ENCODE measurements at regions not wholly inside any gene's neighbourhood (a gene's known extent, or its start where the extent isn't known, plus 50 kb on each side); places are given as distances from the start of the nearest gene placed in this dataset.

- H3K9me3 Mint-ChIP-seq (ENCODE audit: unreplicated experiment) = peaks cover 13% of the 10 kb centered on the region
- no TSS peak for BruUV-seq (replicated peaks)
Measured at GRCh38 chr7:72476608-72477305, 64.6 kb upstream of the CALN1 start.

GRCh38 chr7:72467237-72467636, 55.1 kb upstream of the CALN1 start:
- BruUV-seq (replicated peaks) = no TSS peak
- peaks cover 32% of the 10 kb centered on the region for H3K27me3 Mint-ChIP-seq (ENCODE audit: insufficient read depth, unreplicated experiment)
- CTCF ChIA-PET = interaction anchor here (1.0 kb wide), 1 partner anchor 26 kb away, joined by 3 read pairs; no protein-coding TSS in a partner anchor
- intact Hi-C loops (cut with micrococcal nuclease) = no loop called here
- H3K4me3 Mint-ChIP-seq (ENCODE audit: unreplicated experiment) = no peak overlapping the region
- no peak for TF ChIP-seq CTCF (IDR thresholded peaks at IDR 0.05; ENCODE audit: unreplicated experiment)
- no peaks in the 10 kb centered on the region for H3K9me3 Mint-ChIP-seq (ENCODE audit: unreplicated experiment)
- POLR2A ChIA-PET = no interaction called here
- H3K36me3 Mint-ChIP-seq (ENCODE audit: insufficient read depth, unreplicated experiment) = no peaks in the 10 kb centered on the region
- H3K4me1 Mint-ChIP-seq (ENCODE audit: insufficient read depth, unreplicated experiment) = peaks cover 5% of the 10 kb centered on the region
- DNase-seq (ENCODE audit: unreplicated experiment) = no peak
- H3K27ac Mint-ChIP-seq (ENCODE audit: low read depth, unreplicated experiment) = no peak overlapping the region

More at GRCh38 chr7:72476608-72477305, 64.6 kb upstream of the CALN1 start:
- Mint-ChIP-seq H3K4me3 (ENCODE audit: unreplicated experiment) (no peak overlapping the region), H3K27ac (ENCODE audit: low read depth, unreplicated experiment) (no peak overlapping the region), H3K36me3 (ENCODE audit: insufficient read depth, unreplicated experiment) (no peaks in the 10 kb centered on the region), H3K4me1 (ENCODE audit: insufficient read depth, unreplicated experiment) (no peaks in the 10 kb centered on the region), H3K27me3 (ENCODE audit: insufficient read depth, unreplicated experiment) (no peaks in the 10 kb centered on the region)
- ChIA-PET CTCF (interaction anchor here (0.6 to 1.3 kb wide), 4 partner anchors 18 to 236 kb away, joined by 3 to 4 read pairs (median 4); no protein-coding TSS in a partner anchor), POLR2A (no interaction called here)
- DNase-seq (ENCODE audit: unreplicated experiment) = no peak
- peak; percentile 14 for TF ChIP-seq CTCF (IDR thresholded peaks at IDR 0.05; ENCODE audit: unreplicated experiment)
- intact Hi-C loops (cut with micrococcal nuclease) = no loop called here

- CTCF ChIA-PET = interaction anchor here (0.6 kb wide), 1 partner anchor 298 kb away, joined by 4 read pairs; no protein-coding TSS in a partner anchor
- Mint-ChIP-seq H3K36me3 (ENCODE audit: insufficient read depth, unreplicated experiment) (no peaks in the 10 kb centered on the region), H3K4me1 (ENCODE audit: insufficient read depth, unreplicated experiment) (peaks cover 5% of the 10 kb centered on the region), H3K9me3 (ENCODE audit: unreplicated experiment) (no peaks in the 10 kb centered on the region), H3K27me3 (ENCODE audit: insufficient read depth, unreplicated experiment) (peaks cover 32% of the 10 kb centered on the region), H3K4me3 (ENCODE audit: unreplicated experiment) (no peak overlapping the region), H3K27ac (ENCODE audit: low read depth, unreplicated experiment) (no peak overlapping the region)
- no TSS peak for BruUV-seq (replicated peaks)
- intact Hi-C loops (cut with micrococcal nuclease) = no loop called here
- DNase-seq (ENCODE audit: unreplicated experiment) = no peak
- TF ChIP-seq CTCF (IDR thresholded peaks at IDR 0.05; ENCODE audit: unreplicated experiment) = no peak
- POLR2A ChIA-PET = no interaction called here
Measured at GRCh38 chr7:72466797-72467196, 54.7 kb upstream of the CALN1 start.

GRCh38 chr7:72465521-72465920, 53.4 kb upstream of the CALN1 start:
- POLR2A ChIA-PET = no interaction called here
- H3K27ac Mint-ChIP-seq (ENCODE audit: low read depth, unreplicated experiment) = no peak overlapping the region
- H3K27me3 Mint-ChIP-seq (ENCODE audit: insufficient read depth, unreplicated experiment) = peaks cover 32% of the 10 kb centered on the region
- peak overlapping the region; percentile 8 for H3K4me3 Mint-ChIP-seq (ENCODE audit: unreplicated experiment)
- H3K9me3 Mint-ChIP-seq (ENCODE audit: unreplicated experiment) = no peaks in the 10 kb centered on the region
- no peaks in the 10 kb centered on the region for H3K36me3 Mint-ChIP-seq (ENCODE audit: insufficient read depth, unreplicated experiment)
- BruUV-seq (replicated peaks) = no TSS peak
- no peak for TF ChIP-seq CTCF (IDR thresholded peaks at IDR 0.05; ENCODE audit: unreplicated experiment)
- DNase-seq (ENCODE audit: unreplicated experiment) = no peak
- CTCF ChIA-PET = interaction anchor here (0.6 to 1.4 kb wide), 3 partner anchors 10 to 29 kb away, joined by 3 to 5 read pairs (median 4); no protein-coding TSS in a partner anchor
- intact Hi-C loops (cut with micrococcal nuclease) = no loop called here
- H3K4me1 Mint-ChIP-seq (ENCODE audit: insufficient read depth, unreplicated experiment) = peaks cover 5% of the 10 kb centered on the region
